HEK293 (cell line): ENCODE measurements at regions not wholly inside any gene's neighbourhood (a gene's known extent, or its start where the extent isn't known, plus 50 kb on each side); places are given as distances from the start of the nearest gene placed in this dataset.

Experiments used
- CTCF ChIA-PET: fragments of 350-600 bp; formaldehyde crosslinking; extraction: SDS; loops from one replicate; lab custom pipeline; 2021; ENCODE audit warnings: antibody characterized with exemption; lab: Yijun Ruan, JAX
- POLR2A ChIA-PET: fragments of 300-600 bp; formaldehyde crosslinking; extraction: SDS; loops from one replicate; lab custom pipeline; 2020; ENCODE audit warnings: antibody characterized with exemption, inconsistent platforms; lab: Yijun Ruan, JAX
- H3K27ac ChIP-seq: fragments of 200-500 bp; sonication (Bioruptor generic); 2 replicates; pipeline ENCODE4 v1.5.1; 2014; ENCODE audit warnings: low read depth, low read length, control low read depth, inconsistent platforms; ENCODE audit errors: extremely low read depth
- H3K36me3 ChIP-seq, 2 experiments: fragments of 200-500 bp in 1 of 2; sonication (Bioruptor generic) in 1 of 2; 1 replicate in 1 of 2; 2 replicates in 1 of 2; pipeline ENCODE4 v1.5.1; 2014 to 2017; ENCODE audit warnings: inconsistent platforms in 2 of 2, low read length in 2 of 2; ENCODE audit not compliant: control insufficient read depth in 2 of 2, insufficient read depth in 1 of 2
- H3K4me1 ChIP-seq: fragments of 200-500 bp; sonication (Bioruptor generic); 2 replicates; pipeline ENCODE4 v1.5.1; 2014; ENCODE audit warnings: mild to moderate bottlenecking, low read length, inconsistent platforms; ENCODE audit not compliant: control insufficient read depth, insufficient read depth
- H3K4me3 ChIP-seq: 2 replicates; pipeline ENCODE4 v1.5.1; 2011; ENCODE audit warnings: low read depth, mild to moderate bottlenecking, control low read depth, low read length, moderate library complexity
- H3K9me3 ChIP-seq: fragments of 200-500 bp; sonication (Bioruptor generic); 2 replicates; pipeline ENCODE4 v1.5.1; 2014; ENCODE audit warnings: low read depth, low read length, inconsistent platforms; ENCODE audit not compliant: control insufficient read depth, insufficient read depth
- GLI2 ChIP-seq: fragments of 450-650 bp; formaldehyde crosslinking; IDR thresholded peaks from 2 replicates; pipeline ENCODE4; 2017; ENCODE audit warnings: missing biosample characterization, missing genetic modification characterization, low read depth, borderline replicate concordance
- HOXA7 ChIP-seq: sonication (generic); formaldehyde crosslinking; IDR thresholded peaks from 2 replicates; pipeline ENCODE4 v1.8.1; 2022; ENCODE audit warnings: missing genetic modification reagents, borderline replicate concordance
- MYNN ChIP-seq: fragments of 450-650 bp; formaldehyde crosslinking; IDR thresholded peaks from 2 replicates; pipeline ENCODE4 v1.5.1; 2016; ENCODE audit warnings: missing biosample characterization, missing genetic modification characterization, borderline replicate concordance
- SALL2 ChIP-seq: fragments of 450-650 bp; formaldehyde crosslinking; IDR thresholded peaks from 2 replicates; pipeline ENCODE4 v1.5.0; 2017; ENCODE audit warnings: missing biosample characterization, mild to moderate bottlenecking, missing genetic modification characterization, borderline replicate concordance
- TSHZ1 ChIP-seq: fragments of 450-650 bp; formaldehyde crosslinking; IDR thresholded peaks from 2 replicates; pipeline ENCODE4 v1.5.1; 2016; ENCODE audit warnings: missing biosample characterization, missing genetic modification characterization, borderline replicate concordance
- YY2 ChIP-seq: fragments of 450-650 bp; formaldehyde crosslinking; IDR thresholded peaks from 2 replicates; pipeline ENCODE4 v1.5.1; 2016; ENCODE audit warnings: missing biosample characterization, missing genetic modification characterization
- ZFP3 ChIP-seq: fragments of 450-650 bp; formaldehyde crosslinking; IDR thresholded peaks from 2 replicates; pipeline ENCODE4 v1.5.1; 2016; ENCODE audit warnings: low read depth, missing biosample characterization, missing genetic modification characterization
- ZNF112 ChIP-seq: fragments of 450-650 bp; formaldehyde crosslinking; IDR thresholded peaks from 2 replicates; pipeline ENCODE4 v1.5.0; 2017; ENCODE audit warnings: missing biosample characterization, missing genetic modification characterization
- ZNF140 ChIP-seq: fragments of 450-650 bp; formaldehyde crosslinking; IDR thresholded peaks from 2 replicates; pipeline ENCODE4 v1.5.1; 2016; ENCODE audit warnings: missing biosample characterization, missing genetic modification characterization
- ZNF18 ChIP-seq: fragments of 450-650 bp; formaldehyde crosslinking; IDR thresholded peaks from 2 replicates; pipeline ENCODE4 v1.5.1; 2016; ENCODE audit warnings: missing biosample characterization, missing genetic modification characterization
- ZNF274 ChIP-seq, 2 experiments: fragments of 200-500 bp in 1 of 2; fragments of 450-650 bp in 1 of 2; sonication (Bioruptor generic) in 1 of 2; formaldehyde crosslinking in 1 of 2; IDR thresholded peaks; 2 replicates each; pipeline versions ENCODE4 v1.5.1 to v1.6.1; 2014 to 2016; ENCODE audit warnings: borderline replicate concordance in 1 of 2, inconsistent platforms in 1 of 2, low read length in 1 of 2, missing biosample characterization in 1 of 2, missing genetic modification characterization in 1 of 2
- ZNF423 ChIP-seq: fragments of 450-650 bp; formaldehyde crosslinking; IDR thresholded peaks from 2 replicates; pipeline ENCODE4 v1.5.1; 2016; ENCODE audit warnings: missing biosample characterization, missing genetic modification characterization
- ZNF521 ChIP-seq: fragments of 450-650 bp; formaldehyde crosslinking; IDR thresholded peaks from 2 replicates; pipeline ENCODE4 v1.5.1; 2017; ENCODE audit warnings: missing biosample characterization, mild to moderate bottlenecking, missing genetic modification characterization
- ZNF626 ChIP-seq: fragments of 450-650 bp; sonication (Bioruptor Pico); formaldehyde crosslinking; IDR thresholded peaks from 2 replicates; pipeline ENCODE4 v1.5.1; 2018; ENCODE audit warnings: missing biosample characterization, missing genetic modification characterization, inconsistent platforms
- ZNF777 ChIP-seq: fragments of 450-650 bp; formaldehyde crosslinking; IDR thresholded peaks from 2 replicates; pipeline ENCODE4 v1.5.1; 2017; ENCODE audit warnings: missing biosample characterization, missing genetic modification characterization, borderline replicate concordance
- TF ChIP-seq, protein P1 (sequence below): fragments of 450-650 bp; formaldehyde crosslinking; IDR thresholded peaks from 2 replicates; pipeline ENCODE4 v1.5.1; 2016; ENCODE audit warnings: missing biosample characterization, missing genetic modification characterization
- TF ChIP-seq, protein P2 (sequence below): fragments of 450-650 bp; formaldehyde crosslinking; IDR thresholded peaks from 2 replicates; pipeline ENCODE4 v1.5.1; 2016; ENCODE audit warnings: missing biosample characterization, missing genetic modification characterization

DNA sequence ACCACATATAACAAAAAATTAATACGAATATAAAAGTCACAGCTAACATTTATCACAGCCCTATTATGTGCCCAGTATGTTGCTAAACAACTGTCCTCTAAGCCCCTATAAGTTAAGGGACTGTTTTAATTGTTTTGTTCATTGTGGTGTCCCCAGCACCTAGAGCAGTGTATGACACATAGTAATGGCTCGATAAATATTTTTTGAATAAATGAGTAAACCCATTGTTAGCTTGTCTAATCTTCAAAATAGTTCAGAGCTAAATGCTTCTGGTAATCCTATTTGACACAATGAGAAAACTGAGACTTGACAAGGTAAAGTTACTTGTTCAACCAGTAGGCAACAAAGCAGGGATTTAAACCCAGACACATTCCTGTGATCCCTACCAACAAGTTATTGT, 78.4 kb upstream of the NEUROD6 start:
- CTCF ChIA-PET: interaction anchor here (0.6 to 1.4 kb wide), 5 partner anchors 13 to 216 kb away, joined by 3 to 5 read pairs (median 3); no protein-coding TSS in a partner anchor
- no peaks in the 10 kb centered on the region for H3K9me3 ChIP-seq
- POLR2A ChIA-PET: no interaction called here
- TF ChIP-seq MYNN (tag by site-specific recombination) (no peak), ZNF112 (tag by site-specific recombination) (no peak), TSHZ1 (tag by site-specific recombination) (no peak), ZNF777 (tag by site-specific recombination) (no peak), SALL2 (tag by site-specific recombination) (no peak), YY2 (tag by site-specific recombination) (no peak), HOXA7 (CRISPR knock-in tag) (no peak), ZNF140 (tag by site-specific recombination) (no peak), ZFP3 (tag by site-specific recombination) (no peak), ZNF626 (tag by site-specific recombination) (no peak), ZNF274 (IDR thresholded peaks at IDR 0.05; ENCODE audit: low read length) (no peak), ZNF274 (tag by site-specific recombination; IDR thresholded peaks at IDR 0.05; ENCODE audit: borderline replicate concordance) (no peak), ZNF521 (tag by site-specific recombination) (no peak), ZNF423 (tag by site-specific recombination) (no peak), ZNF18 (no peak)
- TF ChIP-seq, protein P1, sequence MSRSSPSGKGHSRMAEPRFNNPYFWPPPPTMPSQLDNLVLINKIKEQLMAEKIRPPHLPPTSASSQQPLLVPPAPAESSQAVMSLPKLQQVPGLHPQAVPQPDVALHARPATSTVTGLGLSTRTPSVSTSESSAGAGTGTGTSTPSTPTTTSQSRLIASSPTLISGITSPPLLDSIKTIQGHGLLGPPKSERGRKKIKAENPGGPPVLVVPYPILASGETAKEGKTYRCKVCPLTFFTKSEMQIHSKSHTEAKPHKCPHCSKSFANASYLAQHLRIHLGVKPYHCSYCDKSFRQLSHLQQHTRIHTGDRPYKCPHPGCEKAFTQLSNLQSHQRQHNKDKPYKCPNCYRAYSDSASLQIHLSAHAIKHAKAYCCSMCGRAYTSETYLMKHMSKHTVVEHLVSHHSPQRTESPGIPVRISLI (tag by site-specific recombination): no peak
- TF ChIP-seq, protein P2, sequence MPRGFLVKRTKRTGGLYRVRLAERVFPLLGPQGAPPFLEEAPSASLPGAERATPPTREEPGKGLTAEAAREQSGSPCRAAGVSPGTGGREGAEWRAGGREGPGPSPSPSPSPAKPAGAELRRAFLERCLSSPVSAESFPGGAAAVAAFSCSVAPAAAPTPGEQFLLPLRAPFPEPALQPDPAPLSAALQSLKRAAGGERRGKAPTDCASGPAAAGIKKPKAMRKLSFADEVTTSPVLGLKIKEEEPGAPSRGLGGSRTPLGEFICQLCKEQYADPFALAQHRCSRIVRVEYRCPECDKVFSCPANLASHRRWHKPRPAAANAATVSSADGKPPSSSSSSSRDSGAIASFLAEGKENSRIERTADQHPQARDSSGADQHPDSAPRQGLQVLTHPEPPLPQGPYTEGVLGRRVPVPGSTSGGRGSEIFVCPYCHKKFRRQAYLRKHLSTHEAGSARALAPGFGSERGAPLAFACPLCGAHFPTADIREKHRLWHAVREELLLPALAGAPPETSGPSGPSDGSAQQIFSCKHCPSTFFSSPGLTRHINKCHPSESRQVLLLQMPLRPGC (tag by site-specific recombination): no peak
- no peaks in the 10 kb centered on the region for H3K4me1 ChIP-seq
- H3K4me3 ChIP-seq: no peak overlapping the region
- no peaks in the 10 kb centered on the region for H3K36me3 ChIP-seq
- H3K27ac ChIP-seq: no peak overlapping the region

DNA sequence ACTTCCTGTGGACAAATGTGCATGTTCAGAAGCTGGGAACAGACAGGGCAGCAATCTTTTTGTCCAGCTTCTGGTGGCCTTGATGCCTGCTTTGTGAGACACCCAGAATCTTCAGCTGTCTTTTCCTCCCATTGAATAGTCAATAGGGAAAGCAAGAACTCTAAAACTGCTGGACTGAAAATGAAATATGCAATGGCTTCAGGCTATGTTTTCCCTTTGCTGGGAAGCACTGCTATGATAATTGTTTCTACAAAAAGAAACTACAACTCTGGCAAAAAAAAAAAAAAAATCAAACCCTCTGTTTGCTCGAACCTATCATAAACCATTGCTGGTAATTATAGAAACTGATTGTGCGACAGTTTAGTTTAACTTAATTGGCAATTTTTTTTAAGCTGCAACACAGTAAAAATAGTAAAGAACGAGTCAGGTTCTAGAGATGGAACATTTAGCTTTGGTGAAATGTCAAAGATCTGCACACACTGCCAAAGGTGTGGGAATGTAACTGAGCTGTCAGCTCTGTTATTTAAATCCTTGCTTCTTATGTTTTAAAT, 79.1 kb upstream of the NEUROD6 start:
- no peaks in the 10 kb centered on the region for H3K36me3 ChIP-seq
- ChIA-PET CTCF (interaction anchor here (0.8 to 1.4 kb wide), 3 partner anchors 13 to 69 kb away, joined by 3 to 5 read pairs (median 4); no protein-coding TSS in a partner anchor), POLR2A (interaction anchor here (0.7 kb wide), 1 partner anchor 498 kb away, joined by 3 read pairs; no protein-coding TSS in a partner anchor)
- no peak overlapping the region for H3K27ac ChIP-seq
- H3K4me3 ChIP-seq: no peak overlapping the region
- TF ChIP-seq GLI2: no peak
- no peaks in the 10 kb centered on the region for H3K4me1 ChIP-seq
- no peaks in the 10 kb centered on the region for H3K9me3 ChIP-seq
